Choroid plexus epithelial cell (primary cell): ENCODE measurements at regions not wholly inside any gene's neighbourhood (a gene's known extent, or its start where the extent isn't known, plus 50 kb on each side); places are given as distances from the start of the nearest gene placed in this dataset.

ENCODE experiments used
- DNase-seq: peaks from one replicate; pipeline ENCODE4 v3.0.0-alpha.2; 2010; ENCODE audit warnings: low read depth
- H3K4me3 ChIP-seq: 2 replicates; pipeline ENCODE4 v1.5.1; 2011; ENCODE audit warnings: low read depth, mild to moderate bottlenecking, control low read depth, low read length, moderate library complexity
- TF ChIP-seq, protein P1 (sequence below): conservative IDR thresholded peaks from 2 replicates; pipeline ENCODE4 v1.5.1; 2011; ENCODE audit warnings: low read depth, mild to moderate bottlenecking, control low read depth, inconsistent platforms, low read length, moderate library complexity

- TF ChIP-seq, protein P1, sequence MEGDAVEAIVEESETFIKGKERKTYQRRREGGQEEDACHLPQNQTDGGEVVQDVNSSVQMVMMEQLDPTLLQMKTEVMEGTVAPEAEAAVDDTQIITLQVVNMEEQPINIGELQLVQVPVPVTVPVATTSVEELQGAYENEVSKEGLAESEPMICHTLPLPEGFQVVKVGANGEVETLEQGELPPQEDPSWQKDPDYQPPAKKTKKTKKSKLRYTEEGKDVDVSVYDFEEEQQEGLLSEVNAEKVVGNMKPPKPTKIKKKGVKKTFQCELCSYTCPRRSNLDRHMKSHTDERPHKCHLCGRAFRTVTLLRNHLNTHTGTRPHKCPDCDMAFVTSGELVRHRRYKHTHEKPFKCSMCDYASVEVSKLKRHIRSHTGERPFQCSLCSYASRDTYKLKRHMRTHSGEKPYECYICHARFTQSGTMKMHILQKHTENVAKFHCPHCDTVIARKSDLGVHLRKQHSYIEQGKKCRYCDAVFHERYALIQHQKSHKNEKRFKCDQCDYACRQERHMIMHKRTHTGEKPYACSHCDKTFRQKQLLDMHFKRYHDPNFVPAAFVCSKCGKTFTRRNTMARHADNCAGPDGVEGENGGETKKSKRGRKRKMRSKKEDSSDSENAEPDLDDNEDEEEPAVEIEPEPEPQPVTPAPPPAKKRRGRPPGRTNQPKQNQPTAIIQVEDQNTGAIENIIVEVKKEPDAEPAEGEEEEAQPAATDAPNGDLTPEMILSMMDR, result no peak
- DNase-seq, result no peak
- no peak overlapping the region for H3K4me3 ChIP-seq
Measured at GRCh38 chr17:14784997-14785696, 480.0 kb downstream of the PMP22 start.

- TF ChIP-seq, protein P1, result no peak
Measured at GRCh38 chr17:14781123-14781522, 480.2 kb downstream of the HS3ST3B1 start.

GRCh38 chr17:14780097-14780651, 479.3 kb downstream of the HS3ST3B1 start:
- no peak overlapping the region for H3K4me3 ChIP-seq
- DNase-seq, result no peak
- TF ChIP-seq, protein P1, result no peak

More at GRCh38 chr17:14781123-14781522, 480.2 kb downstream of the HS3ST3B1 start:
- no peak for DNase-seq
- H3K4me3 ChIP-seq, result no peak overlapping the region

DNA sequence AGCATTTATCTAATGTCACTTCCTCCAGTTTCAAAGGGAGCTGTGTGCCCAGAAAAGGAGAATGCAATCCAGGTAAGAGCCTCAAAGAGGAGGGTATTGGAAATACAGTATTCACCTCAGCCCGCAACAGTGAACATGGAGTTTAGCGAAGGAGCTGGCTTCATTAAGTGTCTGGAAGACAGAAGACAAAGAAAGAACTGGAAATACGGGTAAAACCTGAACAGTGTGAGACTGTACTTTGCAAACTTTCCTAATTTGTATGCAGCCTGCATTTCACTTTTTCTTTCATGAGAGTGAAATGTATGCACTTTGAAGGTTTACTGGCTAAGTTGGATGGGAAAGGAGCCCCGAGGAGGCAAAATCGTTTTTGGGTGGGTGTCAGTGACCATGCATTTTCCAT, 478.4 kb downstream of the HS3ST3B1 start:
- TF ChIP-seq, protein P1, result no peak
- no peak for DNase-seq
- no peak overlapping the region for H3K4me3 ChIP-seq

GRCh38 chr17:14777291-14777690, 476.4 kb downstream of the HS3ST3B1 start:
- TF ChIP-seq, protein P1, result no peak
- DNase-seq, result no peak
- no peak overlapping the region for H3K4me3 ChIP-seq

DNA sequence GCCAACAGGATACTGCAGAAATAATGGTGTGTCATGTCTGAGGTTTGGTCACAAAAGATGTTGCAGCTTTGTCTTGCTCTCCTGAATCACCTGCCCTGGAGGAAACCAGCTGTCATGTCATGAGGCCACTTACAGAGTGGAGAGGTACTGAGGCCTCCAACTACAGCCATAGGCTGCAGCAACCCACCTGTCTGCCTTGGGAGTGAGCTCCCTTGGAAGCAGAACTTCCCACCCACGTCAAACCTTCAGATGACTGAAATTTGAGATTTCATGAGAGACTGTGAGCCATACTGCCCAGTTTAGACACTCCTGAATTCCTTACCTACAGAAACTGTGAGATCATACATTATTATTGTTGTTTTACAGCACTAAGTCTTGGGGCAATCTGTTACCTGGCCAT, 475.9 kb downstream of the HS3ST3B1 start:
- H3K4me3 ChIP-seq, result no peak overlapping the region
- peak; percentile 79 for DNase-seq
- TF ChIP-seq, protein P1, result no peak
